CD4-positive, alpha-beta T cell (primary cell): ENCODE measurements at regions not wholly inside any gene's neighbourhood (a gene's known extent, or its start where the extent isn't known, plus 50 kb on each side); places are given as distances from the start of the nearest gene placed in this dataset.
"Not testable (repeated sequence)": the region's sequence is repeated elsewhere in the genome, so short reads cannot be mapped to it uniquely, and the experiment has no call there.

Experiments
- ATAC-seq: fragments of 200-7000 bp; cut with Tn5 transposase; one replicate; pipeline ENCODE4 v1.10.0; 2022; ENCODE audit warnings: mild to moderate bottlenecking; ENCODE audit not compliant: poor library complexity
- CTCF ChIA-PET: fragments of 350-600 bp; sonication (Branson Sonifier 250); formaldehyde crosslinking; loops from one replicate; lab custom pipeline; 2021; ENCODE audit warnings: antibody characterized with exemption, inconsistent platforms; lab: Charles Lee
- POLR2A ChIA-PET: fragments of 350-600 bp; sonication (Branson Sonifier 250); formaldehyde crosslinking; loops from one replicate; lab custom pipeline; 2021; ENCODE audit warnings: antibody characterized with exemption, inconsistent platforms; lab: Charles Lee
- DNase-seq, 14 experiments: peaks; one replicate each; pipeline ENCODE4 v3.0.0-alpha.2; 2013 to 2020; ENCODE audit warnings: mixed read lengths in 2 of 14
- H3K27ac ChIP-seq, 2 donors: one replicate each; pipeline versions ENCODE4 v1.5.1 to v1.7.0; 2013; ENCODE audit warnings: low read length in 2 of 2, low read depth in 1 of 2, mild to moderate bottlenecking in 1 of 2
- H3K27me3 ChIP-seq, 2 experiments: 1 replicate in 1 of 2; 2 replicates in 1 of 2; pipeline versions ENCODE4 v1.6.1 to v1.7.0; 2013; ENCODE audit warnings: low read length in 2 of 2, control low read depth in 1 of 2, mild to moderate bottlenecking in 1 of 2, moderate library complexity in 1 of 2; ENCODE audit not compliant: insufficient read depth in 2 of 2, control insufficient read depth in 1 of 2
- H3K36me3 ChIP-seq: one replicate; pipeline ENCODE4 v1.6.1; 2013; ENCODE audit warnings: low read length, control low read depth; ENCODE audit not compliant: insufficient read depth
- H3K4me1 ChIP-seq: one replicate; pipeline ENCODE4 v1.6.1; 2013; ENCODE audit warnings: low read length, control low read depth; ENCODE audit not compliant: insufficient read depth
- H3K4me3 ChIP-seq: one replicate; pipeline ENCODE4 v1.5.1; 2013; ENCODE audit warnings: mild to moderate bottlenecking, low read length, moderate library complexity
- H3K9me3 ChIP-seq, 2 experiments: 1 replicate in 1 of 2; 2 replicates in 1 of 2; pipeline versions ENCODE4 v1.6.1 to v1.7.0; 2013; ENCODE audit warnings: low read length in 2 of 2, mild to moderate bottlenecking in 2 of 2, control low read depth in 1 of 2, moderate library complexity in 1 of 2; ENCODE audit not compliant: control insufficient read depth in 1 of 2, insufficient read depth in 1 of 2
- H3K27ac Mint-ChIP-seq: one replicate; pipeline ENCODE4 v1.8.0; 2020; ENCODE audit warnings: mixed read lengths
- H3K27me3 Mint-ChIP-seq: one replicate; pipeline ENCODE4 v1.8.0; 2021; ENCODE audit warnings: mixed read lengths
- H3K36me3 Mint-ChIP-seq: one replicate; pipeline ENCODE4 v1.8.0; 2021; ENCODE audit warnings: low read depth, mixed read lengths
- H3K4me1 Mint-ChIP-seq: one replicate; pipeline ENCODE4 v1.8.0; 2021; ENCODE audit warnings: low read depth, mixed read lengths
- H3K4me3 Mint-ChIP-seq: one replicate; pipeline ENCODE4 v1.8.0; 2020; ENCODE audit warnings: mild to moderate bottlenecking, mixed read lengths
- H3K9me3 Mint-ChIP-seq: one replicate; pipeline ENCODE4 v1.8.0; 2020; ENCODE audit warnings: mixed read lengths
- intact Hi-C, 2 experiments: fragments of 100-400 bp; cut with DNase I in 1 of 2; cut with micrococcal nuclease in 1 of 2; formaldehyde crosslinking; loops; one replicate each; pipeline versions ENCODE4 v1.15.1 to v1.9.0; 2023 to 2025; cut with DNase I, micrococcal nuclease
- TF ChIP-seq, protein P1 (sequence below): fragments of 200-600 bp; IDR thresholded peaks from one replicate; pipeline ENCODE4 v1.8.0; 2022; ENCODE audit warnings: antibody characterized with exemption, mild to moderate bottlenecking

DNA sequence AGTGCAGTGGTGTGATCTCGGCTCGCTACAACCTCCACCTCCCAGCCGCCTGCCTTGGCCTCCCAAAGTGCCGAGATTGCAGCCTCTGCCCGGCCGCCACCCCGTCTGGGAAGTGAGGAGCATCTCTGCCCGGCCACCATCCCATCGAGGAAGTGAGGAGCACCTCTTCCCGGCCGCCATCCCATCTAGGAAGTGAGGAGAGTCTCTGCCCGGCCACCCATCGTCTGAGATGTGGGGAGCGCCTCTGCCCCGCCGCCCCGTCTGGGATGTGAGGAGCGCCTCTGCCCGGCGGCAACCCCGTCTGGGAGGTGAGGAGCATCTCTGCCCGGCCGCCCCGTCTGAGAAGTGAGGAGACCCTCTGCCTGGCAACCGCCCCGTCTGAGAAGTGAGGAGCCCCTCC is 88.5 kb upstream of the DCAF12L1 start:
- intact Hi-C loops, CTCF ChIA-PET: not testable (repeated sequence)

DNA sequence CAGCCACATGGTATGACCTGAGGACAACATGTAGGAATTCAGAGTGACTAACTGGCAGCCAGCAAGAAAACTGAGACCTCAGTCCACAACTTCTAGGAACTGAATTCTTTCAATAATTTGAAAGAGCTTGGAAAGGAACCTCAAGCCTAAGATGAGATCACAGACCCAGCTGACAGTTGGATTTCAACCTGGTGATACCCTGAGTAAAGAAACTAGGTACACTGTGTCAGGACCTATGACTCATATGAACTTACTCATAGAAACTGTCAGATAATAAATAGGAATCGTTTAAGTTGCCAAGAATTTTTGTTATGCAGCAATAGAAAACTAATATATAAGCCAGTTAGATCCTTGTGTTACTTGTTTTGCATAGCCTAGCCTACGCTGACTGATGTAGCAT is 102.4 kb upstream of the DCAF12L1 start:
- no peak for DNase-seq
- H3K27me3 ChIP-seq, result no peaks in the 10 kb centered on the region
- ATAC-seq, result no peak
- H3K36me3 ChIP-seq, result no peaks in the 10 kb centered on the region
- Mint-ChIP-seq H3K27me3 (no peaks in the 10 kb centered on the region), H3K36me3 (no peaks in the 10 kb centered on the region), H3K27ac (no peak overlapping the region), H3K9me3 (no peaks in the 10 kb centered on the region), H3K4me3 (no peak overlapping the region), H3K4me1 (no peaks in the 10 kb centered on the region)
- no peaks in the 10 kb centered on the region for H3K9me3 ChIP-seq
- POLR2A ChIA-PET, result no interaction called here
- CTCF ChIA-PET, result no interaction called here
- H3K4me3 ChIP-seq, result no peak overlapping the region
- TF ChIP-seq, protein P1, sequence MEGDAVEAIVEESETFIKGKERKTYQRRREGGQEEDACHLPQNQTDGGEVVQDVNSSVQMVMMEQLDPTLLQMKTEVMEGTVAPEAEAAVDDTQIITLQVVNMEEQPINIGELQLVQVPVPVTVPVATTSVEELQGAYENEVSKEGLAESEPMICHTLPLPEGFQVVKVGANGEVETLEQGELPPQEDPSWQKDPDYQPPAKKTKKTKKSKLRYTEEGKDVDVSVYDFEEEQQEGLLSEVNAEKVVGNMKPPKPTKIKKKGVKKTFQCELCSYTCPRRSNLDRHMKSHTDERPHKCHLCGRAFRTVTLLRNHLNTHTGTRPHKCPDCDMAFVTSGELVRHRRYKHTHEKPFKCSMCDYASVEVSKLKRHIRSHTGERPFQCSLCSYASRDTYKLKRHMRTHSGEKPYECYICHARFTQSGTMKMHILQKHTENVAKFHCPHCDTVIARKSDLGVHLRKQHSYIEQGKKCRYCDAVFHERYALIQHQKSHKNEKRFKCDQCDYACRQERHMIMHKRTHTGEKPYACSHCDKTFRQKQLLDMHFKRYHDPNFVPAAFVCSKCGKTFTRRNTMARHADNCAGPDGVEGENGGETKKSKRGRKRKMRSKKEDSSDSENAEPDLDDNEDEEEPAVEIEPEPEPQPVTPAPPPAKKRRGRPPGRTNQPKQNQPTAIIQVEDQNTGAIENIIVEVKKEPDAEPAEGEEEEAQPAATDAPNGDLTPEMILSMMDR, result no peak
- no peak overlapping the region for H3K27ac ChIP-seq
- intact Hi-C loops, result no loop called here
- no peaks in the 10 kb centered on the region for H3K4me1 ChIP-seq

More for the DNA sequence above, 88.5 kb upstream of the DCAF12L1 start:
- H3K36me3 ChIP-seq, H3K27me3 ChIP-seq, H3K36me3 Mint-ChIP-seq, H3K9me3 ChIP-seq, H3K9me3 Mint-ChIP-seq, H3K4me3 Mint-ChIP-seq, POLR2A ChIA-PET, ATAC-seq, H3K4me1 Mint-ChIP-seq, H3K27me3 Mint-ChIP-seq, H3K4me1 ChIP-seq, H3K27ac ChIP-seq, DNase-seq, H3K4me3 ChIP-seq, H3K27ac Mint-ChIP-seq: not testable (repeated sequence)

DNA sequence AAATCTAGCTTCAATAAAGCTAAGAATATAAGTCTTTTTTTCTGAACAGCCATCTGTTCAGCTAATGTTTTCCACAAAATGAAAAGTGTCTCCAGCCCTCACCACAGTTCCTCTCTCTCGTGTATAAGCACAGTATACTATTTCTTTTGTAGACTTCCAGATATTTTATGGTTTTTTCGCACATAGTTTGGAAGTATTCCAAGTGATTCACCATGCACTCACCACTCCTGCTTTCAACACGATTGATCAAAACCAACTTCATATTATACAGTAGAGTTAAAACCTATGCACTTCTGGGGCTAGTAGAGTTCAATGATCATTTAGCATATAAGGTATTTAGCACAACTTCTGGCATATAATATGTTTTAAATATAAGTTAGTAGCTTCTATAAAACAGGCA is 105.8 kb upstream of the DCAF12L1 start:
- intact Hi-C loops, result no loop called here
- no peak for ATAC-seq
- CTCF ChIA-PET, result no interaction called here

DNA sequence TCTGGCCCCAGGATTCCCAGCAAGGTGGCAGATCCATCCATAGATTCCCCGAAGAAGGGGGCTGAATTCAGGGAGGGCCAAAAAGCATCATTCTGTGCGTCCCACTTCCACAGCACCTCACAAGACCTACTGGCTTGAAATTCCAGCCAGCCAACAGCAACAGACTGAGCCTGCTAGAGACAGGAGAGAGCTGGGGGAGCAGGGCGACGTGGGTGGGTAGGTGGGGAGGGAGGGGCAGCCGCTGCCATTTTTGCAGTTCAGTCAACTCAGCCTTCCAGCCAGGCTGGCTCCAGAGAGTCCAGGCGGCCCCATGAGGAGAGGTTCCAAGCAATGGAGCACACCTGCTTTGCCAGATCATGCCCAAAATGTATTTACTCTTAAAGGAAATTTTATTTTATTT is 117.6 kb upstream of the DCAF12L1 start:
- ChIA-PET POLR2A (no interaction called here), CTCF (no interaction called here)
- H3K27ac ChIP-seq, result no peak overlapping the region
- intact Hi-C loops, result no loop called here
- peaks cover 0 to 10% of the 10 kb centered on the region in 2 experiments for H3K9me3 ChIP-seq
- no peaks in the 10 kb centered on the region for H3K4me1 ChIP-seq
- H3K36me3 ChIP-seq, result no peaks in the 10 kb centered on the region
- H3K4me3 Mint-ChIP-seq, result no peak overlapping the region
- H3K36me3 Mint-ChIP-seq, result no peaks in the 10 kb centered on the region
- TF ChIP-seq, protein P1, result no peak
- no peak overlapping the region for H3K27ac Mint-ChIP-seq
- H3K9me3 Mint-ChIP-seq, result peaks cover 12% of the 10 kb centered on the region
- H3K4me1 Mint-ChIP-seq, result no peaks in the 10 kb centered on the region
- ATAC-seq (no peak), DNase-seq (no peak)
- H3K27me3 Mint-ChIP-seq, result no peaks in the 10 kb centered on the region
- no peaks in the 10 kb centered on the region for H3K27me3 ChIP-seq
- H3K4me3 ChIP-seq, result no peak overlapping the region

More for the DNA sequence above, 105.8 kb upstream of the DCAF12L1 start:
- Mint-ChIP-seq H3K27ac (no peak overlapping the region), H3K27me3 (no peaks in the 10 kb centered on the region), H3K4me1 (no peaks in the 10 kb centered on the region), H3K9me3 (no peaks in the 10 kb centered on the region), H3K36me3 (no peaks in the 10 kb centered on the region), H3K4me3 (no peak overlapping the region)
- no peak for DNase-seq
- no peaks in the 10 kb centered on the region for H3K27me3 ChIP-seq
- POLR2A ChIA-PET, result no interaction called here
- no peaks in the 10 kb centered on the region for H3K4me1 ChIP-seq
- TF ChIP-seq, protein P1, result no peak
- no peaks in the 10 kb centered on the region for H3K36me3 ChIP-seq
- H3K27ac ChIP-seq, result no peak overlapping the region
- no peak overlapping the region for H3K4me3 ChIP-seq
- no peaks in the 10 kb centered on the region for H3K9me3 ChIP-seq

DNA sequence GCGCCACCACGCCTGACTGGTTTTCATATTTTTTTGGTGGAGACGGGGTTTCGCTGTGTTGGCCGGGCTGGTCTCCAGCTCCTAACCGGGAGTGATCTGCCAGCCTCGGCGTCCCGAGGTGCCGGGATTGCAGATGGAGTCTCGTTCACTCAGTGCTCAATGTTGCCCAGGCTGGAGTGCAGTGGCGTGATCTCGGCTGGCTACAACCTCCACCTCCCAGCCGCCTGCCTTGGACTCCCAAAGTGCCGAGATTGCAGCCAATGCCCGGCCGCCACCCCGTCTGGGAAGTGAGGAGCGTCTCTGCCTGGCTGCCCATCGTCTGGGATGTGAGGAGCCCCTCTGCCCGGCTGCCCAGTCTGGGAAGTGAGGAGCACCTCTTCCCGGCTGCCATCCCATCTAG is 120.8 kb upstream of the DCAF12L1 start:
- intact Hi-C loops, H3K4me1 Mint-ChIP-seq, H3K4me3 ChIP-seq, H3K36me3 Mint-ChIP-seq, H3K9me3 ChIP-seq, CTCF ChIA-PET, H3K27me3 ChIP-seq, H3K36me3 ChIP-seq, H3K27ac ChIP-seq, POLR2A ChIA-PET, DNase-seq, H3K4me1 ChIP-seq, ATAC-seq, H3K4me3 Mint-ChIP-seq, H3K27ac Mint-ChIP-seq, H3K27me3 Mint-ChIP-seq: not testable (repeated sequence)
- H3K9me3 Mint-ChIP-seq, result peaks cover 12% of the 10 kb centered on the region
